SK-N-MC (cell line): ENCODE measurements at regions not wholly inside any gene's neighbourhood (a gene's known extent, or its start where the extent isn't known, plus 50 kb on each side); places are given as distances from the start of the nearest gene placed in this dataset.

Experiments
- EZH2 ChIP-seq: fragments of 200-600 bp; sonication (generic); IDR thresholded peaks from one replicate; pipeline ENCODE4 v1.6.1; 2017; ENCODE audit warnings: antibody characterized with exemption
- FOXP2 ChIP-seq: optimal IDR thresholded peaks from 2 replicates; pipeline ENCODE3; 2011; ENCODE audit warnings: mild to moderate bottlenecking, moderate library complexity; ENCODE audit not compliant: insufficient read depth; ENCODE audit errors: extremely low read length, control extremely low read depth
- POLR2AphosphoS5 ChIP-seq: IDR thresholded peaks from 2 replicates; pipeline ENCODE4 v1.6.1; 2012; ENCODE audit warnings: mild to moderate bottlenecking, low read depth, low read length, borderline replicate concordance

DNA sequence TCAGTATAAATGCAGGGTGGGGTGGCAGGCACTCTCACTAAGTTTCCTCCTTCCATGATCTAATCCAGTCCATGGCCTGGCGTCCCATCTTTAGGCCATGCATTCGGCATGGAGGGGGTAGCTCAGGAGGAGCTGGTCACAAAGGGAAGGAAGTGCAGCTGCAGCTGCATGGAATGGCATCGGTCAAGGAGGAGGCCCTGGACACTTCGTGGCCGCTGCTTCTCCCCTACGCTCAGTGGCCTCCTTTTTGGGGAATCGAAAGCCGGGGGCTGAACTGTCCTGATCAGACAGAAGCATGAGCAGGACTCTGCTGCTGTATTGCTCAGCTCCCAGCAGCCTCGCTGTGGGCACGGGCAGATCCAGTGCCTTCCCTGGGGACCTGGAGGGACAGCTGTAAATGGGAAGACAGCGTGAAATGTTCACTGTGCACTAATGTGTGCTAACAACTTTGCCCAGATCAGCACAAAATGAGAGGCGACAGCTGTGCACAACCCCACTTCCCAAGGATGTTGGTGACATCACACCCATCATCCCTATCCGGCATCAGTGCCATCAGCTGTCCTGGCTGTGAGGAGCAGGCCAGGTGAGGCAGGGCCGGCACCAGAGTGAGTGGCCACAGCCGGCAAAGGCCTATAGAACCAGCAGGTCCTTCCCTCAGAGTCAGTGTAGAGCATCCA is 520.1 kb upstream of the RAB6C start:
- TF ChIP-seq POLR2AphosphoS5 (no peak), FOXP2 (no peak), EZH2 (no peak)
